ENCODE measurements at regions not wholly inside any gene's neighbourhood (a gene's known extent, or its start where the extent isn't known, plus 50 kb on each side); places are given as distances from the start of the nearest gene placed in this dataset.
"Not testable (repeated sequence)": the region's sequence is repeated elsewhere in the genome, so short reads cannot be mapped to it uniquely, and the experiment has no call there.

- no peak for ATAC-seq
- TF ChIP-seq, protein P1, sequence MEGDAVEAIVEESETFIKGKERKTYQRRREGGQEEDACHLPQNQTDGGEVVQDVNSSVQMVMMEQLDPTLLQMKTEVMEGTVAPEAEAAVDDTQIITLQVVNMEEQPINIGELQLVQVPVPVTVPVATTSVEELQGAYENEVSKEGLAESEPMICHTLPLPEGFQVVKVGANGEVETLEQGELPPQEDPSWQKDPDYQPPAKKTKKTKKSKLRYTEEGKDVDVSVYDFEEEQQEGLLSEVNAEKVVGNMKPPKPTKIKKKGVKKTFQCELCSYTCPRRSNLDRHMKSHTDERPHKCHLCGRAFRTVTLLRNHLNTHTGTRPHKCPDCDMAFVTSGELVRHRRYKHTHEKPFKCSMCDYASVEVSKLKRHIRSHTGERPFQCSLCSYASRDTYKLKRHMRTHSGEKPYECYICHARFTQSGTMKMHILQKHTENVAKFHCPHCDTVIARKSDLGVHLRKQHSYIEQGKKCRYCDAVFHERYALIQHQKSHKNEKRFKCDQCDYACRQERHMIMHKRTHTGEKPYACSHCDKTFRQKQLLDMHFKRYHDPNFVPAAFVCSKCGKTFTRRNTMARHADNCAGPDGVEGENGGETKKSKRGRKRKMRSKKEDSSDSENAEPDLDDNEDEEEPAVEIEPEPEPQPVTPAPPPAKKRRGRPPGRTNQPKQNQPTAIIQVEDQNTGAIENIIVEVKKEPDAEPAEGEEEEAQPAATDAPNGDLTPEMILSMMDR (IDR thresholded peaks at IDR 0.05) = peak; percentile 12
- H3K4me3 ChIP-seq = no peak overlapping the region
- intact Hi-C loops (cut with DNase I) = no loop called here
- DNase-seq = no peak
- no peaks in the 10 kb centered on the region for H3K36me3 ChIP-seq
- H3K4me1 ChIP-seq = no peaks in the 10 kb centered on the region
- no peak overlapping the region for H3K27ac ChIP-seq
- H3K9me3 ChIP-seq = no peaks in the 10 kb centered on the region
- H3K27me3 ChIP-seq = no peaks in the 10 kb centered on the region
Observed at GRCh38 chr1:25117233-25117823, 115.0 kb downstream of the SYF2 start.

DNA sequence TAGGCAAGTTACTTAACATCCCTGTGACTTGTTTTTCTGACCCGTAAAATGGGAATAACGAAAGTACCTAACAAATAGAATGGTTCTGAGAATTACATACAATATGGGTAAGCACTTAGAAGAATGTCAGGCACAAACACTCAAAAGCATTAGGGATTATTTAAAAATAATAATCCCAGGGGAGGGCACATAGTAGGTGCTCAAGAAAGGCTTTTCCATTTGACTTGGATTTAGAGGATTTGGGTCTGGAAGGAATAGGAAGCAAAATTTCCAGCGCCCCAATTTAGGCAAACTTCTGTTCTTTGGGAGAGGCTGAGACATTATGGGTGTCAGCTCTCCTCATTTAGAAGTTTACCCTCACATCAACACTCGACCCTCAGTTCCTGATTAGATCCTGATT is 115.5 kb downstream of the SYF2 start:
- Histone ChIP-seq H3K27me3 (no peaks in the 10 kb centered on the region), H3K4me3 (no peak overlapping the region), H3K36me3 (no peaks in the 10 kb centered on the region), H3K4me1 (no peaks in the 10 kb centered on the region), H3K9me3 (no peaks in the 10 kb centered on the region), H3K27ac (no peak overlapping the region)
- intact Hi-C loops (cut with DNase I) = no loop called here
- no peak for ATAC-seq
- no peak for DNase-seq
- TF ChIP-seq, protein P1 (IDR thresholded peaks at IDR 0.05) = no peak

- ATAC-seq; DNase-seq; intact Hi-C loops (cut with DNase I): not testable (repeated sequence)
Observed at GRCh38 chr1:25116117-25116516, 116.2 kb downstream of the SYF2 start.

DNA sequence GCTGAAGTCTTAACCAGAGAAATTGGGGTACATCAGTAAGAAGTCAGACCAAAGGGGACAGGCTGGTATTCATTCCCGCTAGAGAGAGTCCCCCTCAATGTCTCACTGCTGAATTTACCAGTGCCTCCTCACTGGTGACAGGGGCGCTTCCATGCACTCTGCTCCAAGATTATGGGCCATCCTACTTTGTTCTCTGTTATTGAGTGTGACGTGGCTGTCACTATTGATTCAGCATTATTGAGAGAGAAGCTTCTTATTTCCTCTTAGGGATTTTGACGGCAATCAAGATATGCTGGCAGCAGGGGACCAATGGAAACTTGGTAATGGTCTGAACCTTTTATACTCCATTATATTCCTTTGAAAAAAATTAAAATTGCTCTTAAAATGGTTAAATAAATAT is 118.6 kb downstream of the SYF2 start:
- TF ChIP-seq, protein P1 (IDR thresholded peaks at IDR 0.05) = no peak
- intact Hi-C loops (cut with DNase I) = no loop called here
- no peaks in the 10 kb centered on the region for H3K36me3 ChIP-seq
- no peak overlapping the region for H3K4me3 ChIP-seq
- peaks cover 9% of the 10 kb centered on the region for H3K9me3 ChIP-seq
- ATAC-seq (no peak), DNase-seq (no peak)
- H3K27ac ChIP-seq = no peak overlapping the region
- no peaks in the 10 kb centered on the region for H3K4me1 ChIP-seq
- no peaks in the 10 kb centered on the region for H3K27me3 ChIP-seq

More at GRCh38 chr1:25116117-25116516, 116.2 kb downstream of the SYF2 start:
- not testable (repeated sequence) for H3K9me3 ChIP-seq, H3K4me3 ChIP-seq, H3K27ac ChIP-seq, H3K27me3 ChIP-seq, H3K4me1 ChIP-seq, H3K36me3 ChIP-seq

GRCh38 chr1:25113086-25113485 is 119.2 kb downstream of the SYF2 start:
- intact Hi-C loops (cut with DNase I) = no loop called here
- Histone ChIP-seq H3K36me3 (no peaks in the 10 kb centered on the region), H3K27ac (no peak overlapping the region), H3K4me1 (no peaks in the 10 kb centered on the region), H3K27me3 (no peaks in the 10 kb centered on the region), H3K9me3 (peaks cover 9% of the 10 kb centered on the region), H3K4me3 (no peak overlapping the region)
- DNase-seq (no peak), ATAC-seq (no peak)
- TF ChIP-seq, protein P1 (IDR thresholded peaks at IDR 0.05) = no peak

- intact Hi-C loops (cut with DNase I) = no loop called here
- H3K9me3 ChIP-seq = peaks cover 9% of the 10 kb centered on the region
- H3K27me3 ChIP-seq = peaks cover 1% of the 10 kb centered on the region
- ATAC-seq = no peak
- no peak overlapping the region for H3K4me3 ChIP-seq
- H3K36me3 ChIP-seq = no peaks in the 10 kb centered on the region
- TF ChIP-seq, protein P1 (IDR thresholded peaks at IDR 0.05) = no peak
- DNase-seq = no peak
- H3K4me1 ChIP-seq = no peaks in the 10 kb centered on the region
- no peak overlapping the region for H3K27ac ChIP-seq
Observed at GRCh38 chr1:25112400-25112799, 119.9 kb downstream of the SYF2 start.

Measured in upper lobe of right lung (tissue), 1 donor.